H7 (cell line): ENCODE measurements at regions not wholly inside any gene's neighbourhood (a gene's known extent, or its start where the extent isn't known, plus 50 kb on each side); places are given as distances from the start of the nearest gene placed in this dataset.

Experiments
- DNase-seq: peaks from one replicate; pipeline ENCODE4 v3.0.0; 2012
- H3K27me3 ChIP-seq: 2 replicates; pipeline ENCODE4 v1.6.0; 2011; ENCODE audit warnings: mild to moderate bottlenecking, low read length; ENCODE audit not compliant: control insufficient read depth, insufficient read depth
- H3K36me3 ChIP-seq: replicated peaks from 2 replicates; pipeline ENCODE4 v1.5.1; 2011; ENCODE audit warnings: low read length; ENCODE audit not compliant: control insufficient read depth, insufficient read depth
- H3K4me3 ChIP-seq: 2 replicates; pipeline ENCODE4 v1.5.1; 2011; ENCODE audit warnings: low read depth, mild to moderate bottlenecking, control low read depth, low read length, moderate library complexity; ENCODE audit not compliant: insufficient read depth

GRCh38 chr13:57527114-57527735 lies 104.3 kb upstream of the PCDH17 start:
- Histone ChIP-seq H3K4me3 (no peak overlapping the region), H3K36me3 (no peaks in the 10 kb centered on the region), H3K27me3 (no peaks in the 10 kb centered on the region)
- DNase-seq = no peak

- Histone ChIP-seq H3K27me3 (no peaks in the 10 kb centered on the region), H3K4me3 (no peak overlapping the region), H3K36me3 (no peaks in the 10 kb centered on the region)
- no peak for DNase-seq
Measured at GRCh38 chr13:57531256-57531655, 100.3 kb upstream of the PCDH17 start.

GRCh38 chr13:57546942-57547341 lies 84.6 kb upstream of the PCDH17 start:
- DNase-seq = no peak
- Histone ChIP-seq H3K36me3 (no peaks in the 10 kb centered on the region), H3K4me3 (no peak overlapping the region), H3K27me3 (no peaks in the 10 kb centered on the region)

- no peaks in the 10 kb centered on the region for H3K36me3 ChIP-seq
- no peaks in the 10 kb centered on the region for H3K27me3 ChIP-seq
- no peak for DNase-seq
- no peak overlapping the region for H3K4me3 ChIP-seq
Measured at GRCh38 chr13:57552437-57552836, 79.1 kb upstream of the PCDH17 start.

GRCh38 chr13:57553932-57554331 lies 77.6 kb upstream of the PCDH17 start:
- H3K4me3 ChIP-seq = no peak overlapping the region
- H3K36me3 ChIP-seq = no peaks in the 10 kb centered on the region
- no peaks in the 10 kb centered on the region for H3K27me3 ChIP-seq
- DNase-seq = no peak

- Histone ChIP-seq H3K27me3 (no peaks in the 10 kb centered on the region), H3K4me3 (no peak overlapping the region), H3K36me3 (no peaks in the 10 kb centered on the region)
- DNase-seq = peak; percentile 6
Measured at GRCh38 chr13:57558051-57558467, 73.5 kb upstream of the PCDH17 start.

GRCh38 chr13:57568865-57569264 lies 62.7 kb upstream of the PCDH17 start:
- Histone ChIP-seq H3K27me3 (no peaks in the 10 kb centered on the region), H3K36me3 (no peaks in the 10 kb centered on the region), H3K4me3 (no peak overlapping the region)
- DNase-seq = no peak

- Histone ChIP-seq H3K27me3 (no peaks in the 10 kb centered on the region), H3K36me3 (no peaks in the 10 kb centered on the region), H3K4me3 (no peak overlapping the region)
- DNase-seq = no peak
Measured at GRCh38 chr13:57569986-57570385, 61.6 kb upstream of the PCDH17 start.
